ENCODE measurements at regions not wholly inside any gene's neighbourhood (a gene's known extent, or its start where the extent isn't known, plus 50 kb on each side); places are given as distances from the start of the nearest gene placed in this dataset.

GRCh38 chr13:70694996-70695715 is 586.9 kb upstream of the KLHL1 start:
- no peak for TF ChIP-seq CTCF (IDR thresholded peaks at IDR 0.05; ENCODE audit: low read depth, low read length)
- no peak for TF ChIP-seq EZH2phosphoT487 (IDR thresholded peaks at IDR 0.05; ENCODE audit: low read depth)

Measured in OCI-LY3 (cell line).